ENCODE measurements at regions not wholly inside any gene's neighbourhood (a gene's known extent, or its start where the extent isn't known, plus 50 kb on each side); places are given as distances from the start of the nearest gene placed in this dataset.

DNA sequence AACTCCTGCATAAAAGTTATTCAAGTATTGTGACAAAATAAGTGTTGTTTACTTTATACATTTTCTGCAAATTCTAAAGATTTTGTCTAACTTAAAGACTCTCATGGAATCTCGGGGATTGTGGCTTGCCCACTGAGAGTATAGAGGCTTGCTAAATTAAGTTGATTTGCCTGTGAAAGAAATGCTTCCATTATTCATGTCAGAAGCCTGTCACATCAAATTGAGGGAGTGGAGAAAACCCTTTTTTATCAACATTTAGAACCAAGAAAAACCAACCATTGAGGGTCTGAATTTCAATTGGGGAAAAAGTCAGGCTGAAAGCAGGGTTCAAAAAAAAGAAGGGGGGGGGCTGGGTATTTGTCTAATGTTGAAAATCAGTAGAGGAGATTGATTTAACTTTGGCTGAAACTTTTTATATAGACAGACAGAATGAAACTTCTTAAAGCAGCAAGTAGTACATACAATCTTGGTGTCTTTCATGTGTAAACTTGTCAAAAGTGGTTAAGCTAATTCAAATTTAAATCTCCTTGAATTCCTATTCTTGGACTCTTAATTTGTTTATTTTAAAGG is 144.8 kb upstream of the CXorf66 start:
- no peak overlapping the region for H3K9ac ChIP-seq (ENCODE audit: low read length)
- no peak overlapping the region for H2AFZ ChIP-seq (ENCODE audit: low read depth, low read length)
- H3K27ac ChIP-seq (ENCODE audit: low read length): no peak overlapping the region
- no peaks in the 10 kb centered on the region for H3K9me3 ChIP-seq (ENCODE audit: insufficient read depth, low read length)
- TF ChIP-seq EZH2phosphoT487 (IDR thresholded peaks at IDR 0.05; ENCODE audit: low read depth): no peak
- TF ChIP-seq, protein P1, sequence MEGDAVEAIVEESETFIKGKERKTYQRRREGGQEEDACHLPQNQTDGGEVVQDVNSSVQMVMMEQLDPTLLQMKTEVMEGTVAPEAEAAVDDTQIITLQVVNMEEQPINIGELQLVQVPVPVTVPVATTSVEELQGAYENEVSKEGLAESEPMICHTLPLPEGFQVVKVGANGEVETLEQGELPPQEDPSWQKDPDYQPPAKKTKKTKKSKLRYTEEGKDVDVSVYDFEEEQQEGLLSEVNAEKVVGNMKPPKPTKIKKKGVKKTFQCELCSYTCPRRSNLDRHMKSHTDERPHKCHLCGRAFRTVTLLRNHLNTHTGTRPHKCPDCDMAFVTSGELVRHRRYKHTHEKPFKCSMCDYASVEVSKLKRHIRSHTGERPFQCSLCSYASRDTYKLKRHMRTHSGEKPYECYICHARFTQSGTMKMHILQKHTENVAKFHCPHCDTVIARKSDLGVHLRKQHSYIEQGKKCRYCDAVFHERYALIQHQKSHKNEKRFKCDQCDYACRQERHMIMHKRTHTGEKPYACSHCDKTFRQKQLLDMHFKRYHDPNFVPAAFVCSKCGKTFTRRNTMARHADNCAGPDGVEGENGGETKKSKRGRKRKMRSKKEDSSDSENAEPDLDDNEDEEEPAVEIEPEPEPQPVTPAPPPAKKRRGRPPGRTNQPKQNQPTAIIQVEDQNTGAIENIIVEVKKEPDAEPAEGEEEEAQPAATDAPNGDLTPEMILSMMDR (IDR thresholded peaks at IDR 0.05; ENCODE audit: low read depth, low read length): no peak
- no peaks in the 10 kb centered on the region for H4K20me1 ChIP-seq (ENCODE audit: insufficient read depth, low read length)
- no peaks in the 10 kb centered on the region for H3K4me1 ChIP-seq (ENCODE audit: low read length)
- no peak overlapping the region for H3K4me2 ChIP-seq (ENCODE audit: low read length)
- H3K79me2 ChIP-seq (ENCODE audit: low read length): no peaks in the 10 kb centered on the region
- no peaks in the 10 kb centered on the region for H3K27me3 ChIP-seq (ENCODE audit: low read depth, low read length)
- H3K36me3 ChIP-seq (replicated peaks; ENCODE audit: low read depth, low read length): no peaks in the 10 kb centered on the region
- H3K4me3 ChIP-seq (ENCODE audit: low read length): no peak overlapping the region

DNA sequence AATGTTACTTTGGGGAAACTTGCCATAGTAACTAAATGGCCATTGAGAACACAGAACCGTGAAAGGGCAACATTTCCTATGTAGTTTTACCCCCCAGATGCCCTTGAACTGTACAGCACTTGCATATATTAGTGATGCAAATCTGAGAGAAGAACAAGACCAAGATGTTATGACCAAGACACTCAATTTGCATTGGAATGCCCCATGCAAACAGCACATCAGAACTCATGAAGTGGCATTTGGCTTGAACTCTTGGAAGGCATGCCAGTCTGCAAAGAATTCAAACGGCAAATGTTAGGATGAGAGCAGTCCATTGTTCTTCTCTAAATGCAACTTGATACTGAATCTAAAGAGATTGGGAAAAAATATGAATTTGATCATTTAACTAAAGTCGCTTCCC is 139.4 kb upstream of the CXorf66 start:
- no peak overlapping the region for H3K9ac ChIP-seq (ENCODE audit: low read length)

DNA sequence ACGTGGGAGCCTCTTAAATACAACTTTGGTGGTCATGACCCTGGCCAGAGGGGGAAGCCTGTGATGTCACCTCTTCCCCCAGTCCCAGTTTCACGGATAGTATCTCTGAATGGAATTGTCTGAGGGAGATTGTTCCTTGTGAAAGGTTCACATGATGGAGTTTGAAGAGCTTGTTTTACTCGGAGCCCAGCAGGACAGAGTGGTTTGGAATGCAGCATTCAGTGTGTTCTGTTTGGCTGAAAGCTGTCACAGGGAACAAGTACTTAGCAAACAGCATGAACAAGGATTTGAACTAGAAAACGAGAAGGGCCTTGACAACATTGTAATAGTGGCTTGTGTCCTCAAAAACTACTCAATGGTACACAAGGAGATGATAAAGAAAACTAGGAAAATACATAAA is 133.9 kb upstream of the CXorf66 start:
- TF ChIP-seq, protein P1 (IDR thresholded peaks at IDR 0.05; ENCODE audit: low read depth, low read length): no peak
- TF ChIP-seq EZH2phosphoT487 (IDR thresholded peaks at IDR 0.05; ENCODE audit: low read depth): no peak
- H3K79me2 ChIP-seq (ENCODE audit: low read length): no peaks in the 10 kb centered on the region
- H3K27ac ChIP-seq (ENCODE audit: low read length): no peak overlapping the region
- no peaks in the 10 kb centered on the region for H3K27me3 ChIP-seq (ENCODE audit: low read depth, low read length)
- H3K9me3 ChIP-seq (ENCODE audit: insufficient read depth, low read length): no peaks in the 10 kb centered on the region
- H3K36me3 ChIP-seq (replicated peaks; ENCODE audit: low read depth, low read length): no peaks in the 10 kb centered on the region
- 0 out of 2 replicates have a peak, but pooled peaks cover 3% of the 10 kb centered on the region for H3K4me1 ChIP-seq (ENCODE audit: low read length)
- no peak overlapping the region for H3K4me3 ChIP-seq (ENCODE audit: low read length)
- no peaks in the 10 kb centered on the region for H4K20me1 ChIP-seq (ENCODE audit: insufficient read depth, low read length)
- no peak overlapping the region for H3K4me2 ChIP-seq (ENCODE audit: low read length)
- no peak overlapping the region for H2AFZ ChIP-seq (ENCODE audit: low read depth, low read length)
- H3K9ac ChIP-seq (ENCODE audit: low read length): no peak overlapping the region

More for the DNA sequence above, 139.4 kb upstream of the CXorf66 start:
- Histone ChIP-seq H2AFZ (ENCODE audit: low read depth, low read length) (no peak overlapping the region), H3K79me2 (ENCODE audit: low read length) (no peaks in the 10 kb centered on the region), H3K9me3 (ENCODE audit: insufficient read depth, low read length) (no peaks in the 10 kb centered on the region), H4K20me1 (ENCODE audit: insufficient read depth, low read length) (no peaks in the 10 kb centered on the region), H3K4me3 (ENCODE audit: low read length) (no peak overlapping the region), H3K27ac (ENCODE audit: low read length) (no peak overlapping the region), H3K4me2 (ENCODE audit: low read length) (no peak overlapping the region), H3K4me1 (ENCODE audit: low read length) (no peaks in the 10 kb centered on the region), H3K27me3 (ENCODE audit: low read depth, low read length) (no peaks in the 10 kb centered on the region), H3K36me3 (replicated peaks; ENCODE audit: low read depth, low read length) (no peaks in the 10 kb centered on the region)
- TF ChIP-seq, protein P1 (IDR thresholded peaks at IDR 0.05; ENCODE audit: low read depth, low read length): no peak
- TF ChIP-seq EZH2phosphoT487 (IDR thresholded peaks at IDR 0.05; ENCODE audit: low read depth): no peak

DNA sequence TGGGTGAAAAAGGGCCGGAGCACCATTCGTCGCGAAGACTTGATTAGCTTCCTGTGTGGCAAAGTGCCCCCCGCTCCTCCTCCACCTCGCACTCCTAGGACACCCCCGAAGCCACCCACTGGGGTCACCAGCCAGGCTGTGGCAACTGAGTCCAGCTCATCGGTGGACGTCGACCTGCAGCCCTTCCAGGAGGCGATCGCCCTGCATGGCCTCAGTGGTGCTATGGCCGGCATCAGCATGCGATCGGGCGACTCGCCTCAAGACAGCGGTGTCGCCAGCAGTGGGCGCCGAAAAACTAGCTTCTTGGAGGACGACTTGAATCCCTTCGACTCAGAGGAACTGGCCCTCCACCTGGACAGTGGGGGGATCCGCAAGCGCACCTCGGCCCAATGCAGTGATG is 126.8 kb upstream of the CXorf66 start:
- no peak for TF ChIP-seq EZH2phosphoT487 (IDR thresholded peaks at IDR 0.05; ENCODE audit: low read depth)
- TF ChIP-seq, protein P1 (IDR thresholded peaks at IDR 0.05; ENCODE audit: low read depth, low read length): no peak
- no peak overlapping the region for H3K9ac ChIP-seq (ENCODE audit: low read length)
- no peak overlapping the region for H2AFZ ChIP-seq (ENCODE audit: low read depth, low read length)
- no peaks in the 10 kb centered on the region for H3K9me3 ChIP-seq (ENCODE audit: insufficient read depth, low read length)
- H3K27me3 ChIP-seq (ENCODE audit: low read depth, low read length): no peaks in the 10 kb centered on the region
- no peaks in the 10 kb centered on the region for H3K36me3 ChIP-seq (replicated peaks; ENCODE audit: low read depth, low read length)
- no peaks in the 10 kb centered on the region for H4K20me1 ChIP-seq (ENCODE audit: insufficient read depth, low read length)
- no peak overlapping the region for H3K4me3 ChIP-seq (ENCODE audit: low read length)
- no peak overlapping the region for H3K4me2 ChIP-seq (ENCODE audit: low read length)
- no peaks in the 10 kb centered on the region for H3K79me2 ChIP-seq (ENCODE audit: low read length)
- H3K27ac ChIP-seq (ENCODE audit: low read length): no peak overlapping the region
- peaks cover 10% of the 10 kb centered on the region; the same call in 1 of the 2 replicates for H3K4me1 ChIP-seq (ENCODE audit: low read length)

Data from OCI-LY3 (cell line).